Endothelial cell of umbilical vein (primary cell): ENCODE measurements at regions not wholly inside any gene's neighbourhood (a gene's known extent, or its start where the extent isn't known, plus 50 kb on each side); places are given as distances from the start of the nearest gene placed in this dataset.

Experiments
- BruUV-seq: library from RNA; stranded (reverse); fragments of 400-500 nt; replicated peaks from 2 replicates; lab custom pipeline; 2021; lab: Mats Ljungman, UMichigan
- CTCF ChIA-PET: fragments of 300-600, 350-600 bp; sonication (Branson Sonifier 250); formaldehyde crosslinking; loops from one replicate; lab custom pipeline; 2021; ENCODE audit warnings: antibody characterized with exemption, inconsistent platforms; lab: Charles Lee
- POLR2A ChIA-PET: fragments of 300-600, 350-600 bp; sonication (Branson Sonifier 250); formaldehyde crosslinking; loops from one replicate; lab custom pipeline; 2021; ENCODE audit warnings: antibody characterized with exemption, inconsistent platforms; lab: Charles Lee
- DNase-seq: peaks from one replicate; pipeline ENCODE4 v3.0.0-alpha.2; 2011; ENCODE audit warnings: low read depth, low spot score
- FAIRE-seq: peaks from 2 replicates; lab custom pipeline; 2011; peaks lifted over from hg19 to GRCh38; lab: Jason Lieb, UNC
- H2AFZ ChIP-seq: 2 replicates; pipeline ENCODE4 v1.6.0; 2012; ENCODE audit warnings: low read depth, low read length, control low read depth, inconsistent platforms
- H3K27ac ChIP-seq: 2 replicates; pipeline ENCODE4 v1.5.1; 2011; ENCODE audit warnings: low read depth, mild to moderate bottlenecking, control low read depth, low read length, moderate library complexity; ENCODE audit not compliant: insufficient read depth
- H3K27me3 ChIP-seq, 2 experiments: 2 replicates each; pipeline versions ENCODE4 v1.6.0 to v1.6.1; 2011; ENCODE audit warnings: low read length in 2 of 2, mixed read lengths in 1 of 2; ENCODE audit not compliant: control insufficient read depth in 2 of 2, insufficient read depth in 2 of 2
- H3K36me3 ChIP-seq, 2 experiments: 2 replicates in 1 of 2; 3 replicates in 1 of 2; pipeline ENCODE4 v1.5.1; 2011; ENCODE audit warnings: low read length in 2 of 2, mild to moderate bottlenecking in 1 of 2, moderate library complexity in 1 of 2; ENCODE audit not compliant: control insufficient read depth in 2 of 2, insufficient read depth in 2 of 2; ENCODE audit errors: extremely low read depth in 1 of 2
- H3K4me1 ChIP-seq: 3 replicates; pipeline ENCODE4 v1.5.1; 2011; ENCODE audit warnings: mild to moderate bottlenecking, low read length; ENCODE audit not compliant: control insufficient read depth, insufficient read depth; ENCODE audit errors: extremely low read depth
- H3K4me2 ChIP-seq: 2 replicates; pipeline ENCODE4 v1.6.1; 2011; ENCODE audit warnings: low read length, control low read depth, mixed read lengths; ENCODE audit not compliant: insufficient read depth
- H3K4me3 ChIP-seq, 3 experiments: fragments of 200-600 bp in 1 of 3; sonication (generic), shearing (Covaris generic) in 1 of 3; replicated peaks in 1 of 3; 2 replicates each; pipeline ENCODE4 v1.5.1; 2011 to 2016; ENCODE audit warnings: control low read depth in 3 of 3, low read length in 3 of 3, mild to moderate bottlenecking in 2 of 3, inconsistent platforms in 1 of 3, low read depth in 1 of 3, moderate library complexity in 1 of 3; ENCODE audit not compliant: insufficient read depth in 1 of 3
- H3K79me2 ChIP-seq: 2 replicates; pipeline ENCODE4 v1.6.0; 2012; ENCODE audit warnings: low read length, inconsistent platforms; ENCODE audit not compliant: control insufficient read depth, insufficient read depth
- H3K9ac ChIP-seq: replicated peaks from 2 replicates; pipeline ENCODE3; 2011; ENCODE audit warnings: low read length, control low read depth; ENCODE audit not compliant: insufficient read depth; ENCODE audit errors: extremely low read depth
- H3K9me1 ChIP-seq: replicated peaks from 3 replicates; pipeline ENCODE4 v1.6.0; 2011; ENCODE audit warnings: mild to moderate bottlenecking, low read length; ENCODE audit not compliant: control insufficient read depth, insufficient read depth; ENCODE audit errors: extremely low read depth
- H3K9me3 ChIP-seq: replicated peaks from 2 replicates; pipeline ENCODE4 v1.5.1; 2012; ENCODE audit warnings: low read length, inconsistent platforms; ENCODE audit not compliant: control insufficient read depth, insufficient read depth
- H4K20me1 ChIP-seq: replicated peaks from 2 replicates; pipeline ENCODE3; 2011; ENCODE audit warnings: mild to moderate bottlenecking, low read length; ENCODE audit not compliant: control insufficient read depth, insufficient read depth; ENCODE audit errors: extremely low read depth
- EZH2 ChIP-seq: IDR thresholded peaks from 2 replicates; pipeline ENCODE4 v1.6.1; 2012; ENCODE audit warnings: borderline replicate concordance, low read depth, mild to moderate bottlenecking, moderate library complexity, low read length, inconsistent platforms; ENCODE audit not compliant: severe bottlenecking
- FOS ChIP-seq: IDR thresholded peaks from 2 replicates; pipeline ENCODE4 v1.6.1; 2011; ENCODE audit warnings: mild to moderate bottlenecking, low read length, moderate library complexity, borderline replicate concordance; ENCODE audit not compliant: insufficient read depth
- GATA2 ChIP-seq: IDR thresholded peaks from 2 replicates; pipeline ENCODE4 v1.7.0; 2011; ENCODE audit warnings: low read depth, mild to moderate bottlenecking, moderate library complexity, mixed read lengths, low read length; ENCODE audit not compliant: insufficient read length, insufficient read depth
- JUN ChIP-seq: IDR thresholded peaks from 2 replicates; pipeline ENCODE4 v1.6.1; 2011; ENCODE audit warnings: borderline replicate concordance, low read depth; ENCODE audit not compliant: insufficient read length, insufficient read depth
- MAX ChIP-seq: IDR thresholded peaks from 2 replicates; pipeline ENCODE4 v1.6.1; 2011; ENCODE audit not compliant: insufficient read depth, insufficient read length
- MYC ChIP-seq: IDR thresholded peaks from one replicate; pipeline ENCODE4 v1.6.1; 2011; ENCODE audit warnings: mild to moderate bottlenecking, low read depth, low read length
- POLR2A ChIP-seq: IDR thresholded peaks from 2 replicates; pipeline ENCODE4 v1.6.1; 2012; ENCODE audit warnings: low read depth, mild to moderate bottlenecking, control low read depth, low read length
- POLR2AphosphoS5 ChIP-seq: IDR thresholded peaks from 2 replicates; pipeline ENCODE4 v1.6.1; 2012; ENCODE audit warnings: low read depth, mild to moderate bottlenecking, control low read depth, low read length, moderate library complexity; ENCODE audit not compliant: insufficient read depth
- dilution Hi-C: fragments of 300-500 bp; cut with MboI; formaldehyde crosslinking; loops from one replicate; pipeline ENCODE4 v1.15.0; 2019; ENCODE audit warnings: low sequenced_read_pairs; ENCODE audit not compliant: extremely low pct_ligation_motif_present
- intact Hi-C: fragments of 100-400 bp; cut with micrococcal nuclease; formaldehyde crosslinking; loops from one replicate; pipeline ENCODE4 v1.10.0; 2022
- TF ChIP-seq, protein P1 (sequence below), 2 donors: IDR thresholded peaks; 1 replicate in 1 of 2; 2 replicates in 1 of 2; pipeline ENCODE4 v1.5.1; 2011; ENCODE audit warnings: low read length in 2 of 2, mild to moderate bottlenecking in 2 of 2, moderate library complexity in 2 of 2, control low read depth in 1 of 2, inconsistent platforms in 1 of 2, low read depth in 1 of 2; ENCODE audit not compliant: insufficient read depth in 1 of 2; ENCODE audit errors: extremely low read depth in 1 of 2

GRCh38 chr3:65230261-65231139 lies 542.7 kb upstream of the ADAMTS9 start:
- H2AFZ ChIP-seq: no peak overlapping the region
- no TSS peak for BruUV-seq
- dilution Hi-C loops: no loop called here

DNA sequence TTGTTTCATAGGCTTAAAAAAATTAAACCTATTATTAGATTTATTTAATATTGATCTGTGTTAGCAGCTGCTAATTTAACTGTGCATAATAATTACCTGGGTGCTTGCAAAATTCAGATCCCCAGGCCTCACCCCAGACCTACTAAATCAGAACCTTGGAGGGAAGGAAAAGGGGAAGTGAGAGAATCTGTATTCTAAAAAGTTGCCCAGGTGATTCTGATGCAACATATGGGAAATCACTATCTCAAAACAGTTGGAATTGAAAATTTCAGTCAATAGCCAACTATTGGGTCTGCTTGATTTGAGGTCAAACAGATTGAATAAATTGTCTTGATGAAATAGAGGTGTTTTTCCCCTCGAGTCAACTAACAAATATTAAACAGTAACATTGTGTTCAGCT lies 538.5 kb upstream of the ADAMTS9 start:
- Histone ChIP-seq H3K4me2 (no peak overlapping the region), H3K36me3 (no peaks in the 10 kb centered on the region), H3K4me3 (no peak overlapping the region), H3K4me1 (no peaks in the 10 kb centered on the region), H3K9ac (no peak overlapping the region), H3K9me3 (no peaks in the 10 kb centered on the region), H3K27me3 (no peaks in the 10 kb centered on the region), H4K20me1 (no peaks in the 10 kb centered on the region), H3K9me1 (no peaks in the 10 kb centered on the region), H2AFZ (no peak overlapping the region), H3K27ac (no peak overlapping the region), H3K79me2 (no peaks in the 10 kb centered on the region)
- TF ChIP-seq, protein P1, sequence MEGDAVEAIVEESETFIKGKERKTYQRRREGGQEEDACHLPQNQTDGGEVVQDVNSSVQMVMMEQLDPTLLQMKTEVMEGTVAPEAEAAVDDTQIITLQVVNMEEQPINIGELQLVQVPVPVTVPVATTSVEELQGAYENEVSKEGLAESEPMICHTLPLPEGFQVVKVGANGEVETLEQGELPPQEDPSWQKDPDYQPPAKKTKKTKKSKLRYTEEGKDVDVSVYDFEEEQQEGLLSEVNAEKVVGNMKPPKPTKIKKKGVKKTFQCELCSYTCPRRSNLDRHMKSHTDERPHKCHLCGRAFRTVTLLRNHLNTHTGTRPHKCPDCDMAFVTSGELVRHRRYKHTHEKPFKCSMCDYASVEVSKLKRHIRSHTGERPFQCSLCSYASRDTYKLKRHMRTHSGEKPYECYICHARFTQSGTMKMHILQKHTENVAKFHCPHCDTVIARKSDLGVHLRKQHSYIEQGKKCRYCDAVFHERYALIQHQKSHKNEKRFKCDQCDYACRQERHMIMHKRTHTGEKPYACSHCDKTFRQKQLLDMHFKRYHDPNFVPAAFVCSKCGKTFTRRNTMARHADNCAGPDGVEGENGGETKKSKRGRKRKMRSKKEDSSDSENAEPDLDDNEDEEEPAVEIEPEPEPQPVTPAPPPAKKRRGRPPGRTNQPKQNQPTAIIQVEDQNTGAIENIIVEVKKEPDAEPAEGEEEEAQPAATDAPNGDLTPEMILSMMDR (IDR thresholded peaks at IDR 0.05; ENCODE audit: extremely low read depth in 1 of 2, insufficient read depth in 1 of 2, low read depth in 1 of 2, low read length in 2 of 2): no peak
- TF ChIP-seq POLR2A (no peak), MAX (no peak), MYC (no peak), EZH2 (no peak), POLR2AphosphoS5 (no peak), FOS (no peak), GATA2 (no peak), JUN (no peak)
- no TSS peak for BruUV-seq
- ChIA-PET POLR2A (no interaction called here), CTCF (no interaction called here)
- intact Hi-C loops (no loop called here), dilution Hi-C loops (no loop called here)
- FAIRE-seq (no peak), DNase-seq (no peak)

More at GRCh38 chr3:65230261-65231139, 542.7 kb upstream of the ADAMTS9 start:
- ChIA-PET CTCF (interaction anchor here (0.6 to 1.4 kb wide), 5 partner anchors 9 to 1177 kb away, joined by 3 to 5 read pairs (median 4); no protein-coding TSS in a partner anchor), POLR2A (no interaction called here)
- Histone ChIP-seq H3K79me2 (no peaks in the 10 kb centered on the region), H3K27ac (no peak overlapping the region), H3K9me3 (no peaks in the 10 kb centered on the region), H3K4me3 (no peak overlapping the region), H3K4me2 (no peak overlapping the region), H3K9me1 (no peaks in the 10 kb centered on the region), H3K27me3 (no peaks in the 10 kb centered on the region), H4K20me1 (no peaks in the 10 kb centered on the region), H3K36me3 (no peaks in the 10 kb centered on the region), H3K4me1 (no peaks in the 10 kb centered on the region), H3K9ac (no peak overlapping the region)
- FAIRE-seq (no peak), DNase-seq (no peak)
- intact Hi-C loops: no loop called here
- TF ChIP-seq MAX (no peak), POLR2A (no peak), GATA2 (no peak)
